Kidney tubule cell (primary cell): ENCODE measurements at regions not wholly inside any gene's neighbourhood (a gene's known extent, or its start where the extent isn't known, plus 50 kb on each side); places are given as distances from the start of the nearest gene placed in this dataset.
A peak's percentile ranks its signal among the peaks of the same experiment; 100 is the strongest.
"Not testable (repeated sequence)": the region's sequence is repeated elsewhere in the genome, so short reads cannot be mapped to it uniquely, and the experiment has no call there.

Source experiments
- DNase-seq: peaks from one replicate; pipeline ENCODE4 v3.0.0-alpha.2; 2018; ENCODE audit warnings: low spot score

DNA sequence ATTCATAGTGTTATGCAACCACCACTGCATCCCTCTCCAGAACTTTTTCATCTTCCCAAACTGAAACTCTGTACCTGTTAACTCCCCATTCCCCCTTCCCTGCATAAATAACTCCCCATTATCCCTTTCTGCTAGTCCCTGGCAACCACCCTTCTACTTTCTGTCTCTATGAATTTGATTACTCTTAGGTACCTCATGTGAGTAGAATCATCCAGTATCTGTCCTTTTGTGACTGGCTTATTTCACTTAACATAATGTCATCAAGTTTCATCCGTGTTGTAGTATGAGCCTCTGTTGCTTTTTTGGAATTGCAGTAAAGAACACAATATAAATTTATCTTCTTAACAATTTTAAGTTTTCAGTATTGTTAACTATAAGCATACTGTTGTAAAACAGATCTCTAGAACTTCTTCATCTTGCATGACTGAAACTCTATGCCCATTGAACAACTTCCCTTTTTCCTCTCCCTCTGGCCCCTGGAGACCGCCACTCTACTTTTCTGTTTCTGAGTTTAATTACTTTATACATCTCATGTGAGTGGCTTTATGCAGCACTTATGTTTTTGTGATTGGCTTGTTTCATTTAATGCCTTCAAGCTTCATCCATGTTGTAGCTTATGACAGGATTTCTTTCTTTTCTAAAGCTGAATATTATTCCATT lies 87.3 kb upstream of the ABCC4 start:
- DNase-seq, result no peak

DNA sequence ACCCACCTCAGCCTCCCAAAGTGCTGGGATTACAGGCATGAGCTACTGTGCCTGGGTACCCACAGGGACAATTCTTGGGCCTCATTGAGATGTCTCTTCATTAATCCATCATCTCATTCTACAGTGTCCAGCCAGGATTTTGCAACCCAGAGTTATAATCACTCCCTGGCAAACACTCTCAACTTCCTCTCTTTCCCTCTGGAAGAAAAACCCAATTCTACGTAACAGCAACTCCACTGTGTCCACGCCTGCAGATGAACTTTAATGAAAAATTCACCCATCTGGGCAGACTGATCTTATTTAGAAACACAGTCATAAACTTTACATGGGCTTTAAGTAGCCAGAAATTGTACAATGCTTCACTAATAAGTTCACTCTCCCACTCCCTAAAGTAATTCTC lies 90.1 kb upstream of the ABCC4 start:
- DNase-seq, result no peak

DNA sequence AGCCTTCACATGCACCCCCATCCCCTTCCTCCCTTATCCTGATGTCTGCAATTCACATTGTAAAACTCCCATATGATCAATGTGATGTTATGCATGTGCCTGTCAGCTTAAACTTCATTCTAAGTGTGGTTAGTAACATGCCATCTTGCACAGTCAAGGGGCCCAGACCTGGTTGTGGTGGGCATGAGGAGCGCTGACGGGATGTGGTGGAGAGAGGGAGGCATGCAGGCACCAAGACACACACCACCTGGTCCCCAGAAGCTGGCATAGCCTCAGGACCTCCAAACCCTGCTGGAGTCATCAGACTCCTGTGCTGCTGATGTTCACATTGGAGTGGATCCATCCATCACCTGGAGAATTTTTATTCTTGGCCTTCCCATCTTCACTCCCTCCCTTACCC lies 90.5 kb upstream of the ABCC4 start:
- no peak for DNase-seq

DNA sequence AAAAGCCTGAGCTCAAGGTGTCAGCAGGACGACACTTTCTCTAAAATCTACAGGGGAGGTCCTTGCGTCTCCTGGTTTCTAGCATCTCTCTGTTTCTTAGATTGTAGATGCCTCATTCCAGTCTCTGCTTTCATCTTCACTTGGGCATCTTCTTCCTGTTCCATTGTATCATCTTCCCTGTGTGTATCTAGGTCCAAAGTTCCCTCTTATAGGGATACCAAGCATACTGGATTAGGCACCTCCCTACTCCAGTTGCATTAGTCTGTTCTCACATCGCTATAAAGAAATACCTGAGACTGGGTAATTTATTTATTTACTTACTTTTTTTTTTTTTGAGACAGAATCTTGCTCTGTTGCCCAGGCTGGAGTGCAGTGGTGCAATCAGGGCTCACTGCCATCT lies 91.3 kb upstream of the ABCC4 start:
- DNase-seq, result no peak

DNA sequence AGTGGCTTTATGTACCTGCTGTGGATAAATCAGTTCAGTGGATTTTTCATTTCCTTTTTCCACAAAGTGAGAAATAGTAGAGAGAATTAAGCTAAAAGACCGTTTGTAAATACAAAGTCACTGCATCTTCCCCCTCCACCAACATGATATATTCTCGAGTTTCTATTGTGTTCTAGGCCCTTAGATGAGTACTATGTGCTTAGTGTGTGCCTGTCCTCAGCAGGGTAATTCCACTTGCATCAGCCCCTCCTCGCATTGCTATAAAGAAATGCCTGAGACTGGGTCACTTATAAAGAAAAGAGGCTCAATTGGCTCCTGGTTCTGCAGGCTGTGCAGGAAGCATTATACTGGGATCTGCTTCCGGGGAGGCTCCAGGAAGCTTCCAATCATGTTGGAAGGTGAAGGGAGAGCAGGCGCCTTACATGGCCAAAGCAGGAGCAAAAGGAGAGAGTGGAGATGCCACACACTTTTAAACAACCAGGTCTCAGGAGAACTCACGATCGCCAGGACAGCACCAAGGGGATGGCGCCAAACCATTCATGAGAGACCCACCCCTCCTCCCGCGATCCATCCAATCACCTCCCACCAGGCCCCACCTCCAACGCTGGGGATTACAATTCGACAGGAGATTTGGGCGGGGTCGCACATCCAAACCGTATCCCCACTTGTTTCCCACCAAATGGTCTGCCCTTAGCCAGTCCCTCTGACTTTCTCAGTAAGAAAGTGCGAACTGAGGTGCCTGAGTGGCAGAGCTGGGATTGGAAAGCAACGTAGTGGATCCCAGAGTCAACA lies 102.3 kb upstream of the ABCC4 start:
- DNase-seq, result no peak

DNA sequence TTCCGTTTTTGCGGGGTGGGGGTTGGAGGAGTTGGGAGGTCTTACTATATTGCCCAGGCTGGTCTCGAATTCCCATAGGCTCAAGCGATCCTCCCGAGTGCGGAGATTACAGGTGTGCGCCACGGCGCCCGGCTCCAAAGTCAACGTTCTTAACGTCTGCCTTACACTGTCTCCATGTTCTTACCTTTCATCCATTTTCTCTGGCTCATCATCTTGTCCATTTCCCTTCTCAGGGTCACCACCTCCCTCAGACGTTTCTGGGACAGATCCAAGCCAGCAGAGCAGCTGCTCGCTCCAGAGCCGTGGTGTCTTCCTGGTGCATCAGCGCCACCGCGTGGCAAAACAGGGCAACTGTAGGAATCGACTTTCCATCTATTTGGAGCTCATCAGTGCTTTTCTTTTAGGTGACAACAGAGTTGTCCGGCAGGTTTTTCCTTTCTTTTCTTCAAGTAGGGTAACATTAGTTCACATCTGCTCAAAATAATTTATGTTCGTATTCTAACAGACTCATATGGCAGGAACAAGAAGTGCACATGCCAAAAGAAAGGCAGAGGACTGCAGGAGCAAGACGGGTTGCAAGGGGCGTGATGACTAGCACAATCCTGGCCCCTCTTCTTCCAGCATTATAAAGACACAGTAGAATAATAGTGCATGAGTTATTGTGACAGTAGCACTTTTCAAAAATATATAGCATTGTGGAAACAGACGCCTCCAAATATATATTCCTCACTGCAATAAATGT lies 103.1 kb upstream of the ABCC4 start:
- peak; percentile 86 for DNase-seq

DNA sequence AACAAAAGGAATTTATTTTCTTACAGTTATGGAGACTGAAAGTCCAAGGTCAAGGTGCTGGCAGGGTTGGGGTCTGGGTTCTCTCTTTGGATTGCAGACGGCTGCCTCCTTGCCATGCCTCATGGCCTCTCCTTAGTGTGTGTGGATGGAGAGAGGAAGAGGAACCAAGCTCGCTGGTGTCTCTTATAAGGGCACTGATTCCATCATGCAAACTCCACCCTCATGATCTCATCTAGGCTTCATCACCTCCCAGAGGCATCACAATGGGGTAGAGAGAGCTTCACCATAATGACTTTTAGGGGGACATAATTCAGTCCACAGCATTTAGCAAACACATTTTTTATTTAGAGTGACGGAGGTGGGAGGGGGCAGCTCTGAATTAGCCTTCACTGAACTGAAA lies 104.9 kb upstream of the ABCC4 start:
- DNase-seq, result no peak

DNA sequence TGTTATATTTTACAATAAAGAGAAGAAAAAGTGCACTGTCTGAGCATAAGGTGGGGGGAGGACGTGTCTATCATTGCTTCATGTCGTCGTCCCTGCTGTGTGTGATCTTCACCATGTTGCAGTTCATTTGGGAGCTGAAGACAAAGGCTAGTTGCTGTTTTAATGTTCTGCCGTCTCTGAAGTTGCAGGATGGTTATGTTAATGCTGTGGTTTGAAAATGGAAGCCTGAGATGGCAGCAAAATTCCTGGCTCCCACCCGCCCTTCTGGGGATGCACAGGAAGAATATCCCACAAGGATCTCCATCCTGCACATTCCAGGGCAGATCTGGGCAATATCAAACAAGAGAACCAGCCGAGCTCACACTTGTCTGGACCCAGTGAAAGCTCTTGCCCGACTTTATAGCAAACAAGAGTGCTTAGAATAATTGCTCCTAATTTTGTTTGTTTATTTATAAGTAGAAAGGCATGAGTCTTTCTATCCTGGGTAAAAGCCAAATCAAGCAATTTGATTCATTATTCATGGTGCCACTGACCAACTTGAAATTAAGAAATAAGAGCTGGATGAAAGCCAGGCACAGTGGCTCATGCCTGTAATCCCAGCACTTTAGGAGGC lies 110.3 kb upstream of the ABCC4 start:
- DNase-seq, result no peak

DNA sequence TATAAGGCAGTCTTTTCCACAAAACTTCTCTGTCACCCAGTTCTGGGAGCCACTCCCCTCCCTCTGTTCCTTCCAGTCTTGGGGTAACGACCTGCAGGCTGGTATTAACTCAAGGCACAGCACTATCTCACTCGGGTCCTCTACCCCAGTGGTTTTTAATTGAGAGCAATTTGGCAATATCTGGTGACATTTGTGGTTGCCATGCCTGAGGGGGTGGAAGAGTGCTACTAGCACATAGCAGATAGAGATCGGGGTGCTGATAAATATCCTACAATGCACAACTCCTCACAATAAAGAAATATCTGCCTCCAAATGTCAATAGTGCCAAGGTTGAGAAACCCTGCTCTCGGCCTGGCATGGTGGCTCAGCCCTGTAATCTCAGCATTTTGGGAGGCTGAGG lies 117.7 kb upstream of the ABCC4 start:
- DNase-seq, result no peak

DNA sequence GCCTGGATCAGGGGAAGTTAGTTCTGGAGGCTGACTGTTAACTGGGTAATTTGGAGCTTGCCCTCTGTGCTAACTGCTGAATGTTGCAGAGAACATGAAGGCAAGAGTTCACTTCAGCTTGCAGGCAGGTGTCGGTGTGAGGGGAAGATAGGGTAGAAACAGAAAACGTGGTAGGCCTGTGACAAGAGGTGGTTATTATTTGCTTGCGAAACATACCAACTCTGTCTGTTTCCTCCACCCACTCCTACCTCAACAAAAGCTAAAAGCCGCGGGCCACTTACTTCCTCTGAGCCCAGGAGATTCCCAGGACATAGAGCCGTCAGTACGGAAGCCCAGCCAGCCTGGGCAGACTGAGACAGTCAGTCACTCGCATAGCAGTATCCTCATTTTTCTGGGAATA lies 119.2 kb upstream of the ABCC4 start:
- DNase-seq, result peak; percentile 9

DNA sequence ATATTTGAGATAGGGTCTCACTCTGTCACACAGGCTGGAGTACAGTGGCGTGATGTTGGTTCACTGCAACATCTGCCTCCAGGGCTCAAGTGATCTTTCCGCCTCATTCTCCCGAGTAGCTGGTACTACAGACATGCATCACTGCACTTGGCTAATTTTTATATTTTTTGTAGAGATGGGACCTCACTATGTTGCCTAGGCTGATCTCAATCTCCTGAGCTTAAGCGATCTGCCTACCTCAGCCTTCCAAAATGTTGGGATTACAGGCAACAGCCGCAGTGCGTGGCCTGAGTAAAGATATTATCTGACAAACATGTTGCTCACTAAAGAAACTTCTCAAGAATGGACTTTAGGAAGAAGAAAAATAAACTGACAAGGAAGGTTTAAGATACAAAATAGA lies 125.4 kb upstream of the ABCC4 start:
- DNase-seq, result no peak

DNA sequence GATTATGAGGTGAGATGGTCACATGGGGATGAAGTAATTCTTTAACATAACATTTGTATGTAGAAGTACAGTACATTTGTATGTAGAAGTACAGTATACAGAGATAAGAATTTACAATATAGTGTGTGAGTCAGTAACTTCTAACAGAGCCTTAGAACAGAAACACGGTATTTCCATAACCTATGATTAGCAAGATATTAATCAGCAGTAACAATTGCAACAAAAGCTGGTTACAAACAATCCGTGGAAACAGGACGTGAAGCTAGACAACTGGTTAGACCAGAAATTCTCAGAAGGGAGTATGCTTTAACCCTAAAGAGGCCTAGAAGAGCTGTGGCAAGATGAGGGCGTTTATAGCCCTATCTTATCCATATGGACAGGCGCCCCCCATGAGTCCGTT lies 122.0 kb upstream of the CLDN10 start:
- DNase-seq, result not testable (repeated sequence)

DNA sequence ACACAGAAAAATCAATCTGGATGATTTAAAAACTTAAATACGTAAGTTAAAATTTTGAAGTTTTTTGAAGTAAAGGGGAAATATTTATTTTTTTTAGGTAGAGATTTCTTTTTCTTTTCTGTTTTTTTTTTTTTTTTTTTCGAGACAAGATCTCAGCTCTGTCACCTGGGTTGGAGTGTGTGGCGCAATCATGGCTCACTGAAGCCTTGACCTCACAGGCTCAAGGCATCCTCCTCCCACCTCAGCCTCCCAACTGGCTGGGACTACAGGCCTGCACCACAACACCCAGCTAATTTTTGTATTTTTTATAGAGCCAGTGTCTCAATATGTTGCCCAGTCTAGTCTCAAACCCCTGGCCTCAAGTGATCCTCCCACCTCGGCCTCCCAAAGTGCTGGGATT lies 120.4 kb upstream of the CLDN10 start:
- no peak for DNase-seq

DNA sequence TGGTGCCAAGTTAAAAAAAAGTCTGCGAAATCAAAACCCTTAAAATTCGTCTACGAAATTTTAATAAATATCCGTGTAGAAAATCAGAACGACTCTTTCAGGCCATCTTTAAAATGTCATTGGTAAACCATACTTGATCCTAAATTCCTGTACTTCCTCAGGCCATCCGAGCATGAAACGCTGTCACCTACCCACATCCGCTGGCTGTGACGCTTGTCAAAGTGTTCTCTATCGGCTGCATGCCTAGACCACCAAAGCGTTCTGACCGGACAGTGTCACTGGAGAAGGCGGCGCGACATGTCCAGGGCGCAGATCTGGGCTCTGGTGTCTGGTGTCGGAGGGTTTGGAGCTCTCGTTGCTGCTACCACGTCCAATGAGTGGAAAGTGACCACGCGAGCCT lies 119.0 kb upstream of the CLDN10 start:
- DNase-seq, result peak; percentile 58

DNA sequence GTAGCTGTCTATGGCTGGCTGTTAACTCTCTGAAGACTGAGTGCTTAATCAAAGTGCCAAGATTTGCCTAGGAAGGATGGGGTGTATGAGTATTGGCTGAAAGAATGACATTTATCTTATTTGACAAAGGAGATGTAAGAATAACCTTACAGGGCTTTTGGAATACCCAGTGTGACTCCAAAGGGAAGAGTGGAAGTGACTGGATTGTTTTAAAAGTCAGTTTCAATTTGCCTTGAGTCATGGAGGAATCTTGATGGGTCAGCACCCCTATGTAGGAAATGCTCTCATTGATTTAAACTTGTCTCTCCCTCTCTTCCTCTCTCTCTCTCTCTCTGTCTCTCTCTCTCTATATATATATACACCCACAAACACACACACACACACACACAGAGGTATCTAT lies 118.4 kb upstream of the CLDN10 start:
- peak; percentile 66 for DNase-seq

DNA sequence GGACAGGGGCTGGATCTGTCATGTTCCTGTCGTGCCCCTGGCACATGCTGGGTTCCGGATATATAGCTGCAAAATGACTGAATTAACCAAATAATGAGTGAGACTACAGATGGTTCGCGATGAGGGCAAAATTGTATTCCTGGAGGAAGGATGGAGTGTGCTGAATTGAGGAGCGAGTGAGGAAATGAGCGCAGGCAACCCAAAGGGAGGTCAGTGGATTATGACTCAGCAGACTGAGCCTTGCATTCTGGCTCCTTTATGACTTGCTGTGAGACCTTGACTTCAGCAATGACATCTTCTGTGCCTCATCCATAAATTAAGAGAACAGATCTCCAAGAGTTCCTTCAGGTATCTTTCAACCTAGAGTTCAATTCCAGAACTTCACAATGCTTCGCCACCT lies 115.0 kb upstream of the CLDN10 start:
- DNase-seq, result no peak

DNA sequence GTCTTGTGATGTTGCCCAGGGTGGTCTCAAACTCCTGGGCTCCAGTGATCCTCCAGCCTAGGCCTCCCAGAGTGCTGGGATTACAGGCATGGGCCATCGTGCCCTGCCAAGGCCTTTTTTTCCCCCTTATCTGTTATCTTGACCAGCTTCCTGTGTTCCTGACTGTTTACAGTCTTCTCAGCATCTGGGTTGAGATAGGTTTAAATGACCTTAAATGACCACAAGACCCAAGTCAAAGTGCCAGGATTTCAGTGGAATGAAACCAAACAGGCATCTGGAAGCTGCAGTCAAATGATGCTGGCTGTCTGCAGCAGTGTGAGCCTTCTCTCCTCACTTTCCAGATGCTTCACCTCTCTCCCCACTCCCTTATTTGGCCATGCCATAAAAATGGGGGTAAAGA lies 114.2 kb upstream of the CLDN10 start:
- no peak for DNase-seq

DNA sequence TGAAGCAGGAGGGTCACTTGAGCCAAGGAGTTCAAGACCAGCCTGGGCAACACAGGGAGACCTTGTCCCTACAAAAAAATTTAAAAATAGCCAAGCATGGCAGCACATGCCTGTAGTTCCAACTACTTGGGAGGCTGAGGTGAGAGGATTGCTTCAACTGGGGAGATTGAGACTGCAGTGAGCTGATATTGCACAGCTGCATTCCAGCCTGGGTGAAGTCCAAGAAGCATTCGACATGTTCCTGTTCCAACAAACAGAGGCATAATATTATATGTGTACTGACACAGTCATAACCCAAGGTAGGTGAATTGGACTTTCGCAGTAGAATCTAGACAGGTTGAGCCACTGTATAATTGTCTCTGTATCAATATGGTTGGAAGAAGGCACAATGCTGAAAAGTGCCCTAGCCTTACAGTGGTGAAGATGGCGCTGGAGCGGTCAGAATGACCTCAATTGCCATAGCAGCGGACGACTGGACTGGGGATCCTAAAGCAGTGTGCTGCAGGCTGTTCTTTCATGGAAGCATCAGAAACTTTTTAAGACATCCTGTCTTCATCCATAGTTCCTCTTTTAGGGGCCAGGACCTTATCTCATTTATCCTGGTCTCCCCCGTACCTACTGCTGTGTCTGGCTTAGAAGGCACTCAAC lies 112.0 kb upstream of the CLDN10 start:
- DNase-seq, result no peak

DNA sequence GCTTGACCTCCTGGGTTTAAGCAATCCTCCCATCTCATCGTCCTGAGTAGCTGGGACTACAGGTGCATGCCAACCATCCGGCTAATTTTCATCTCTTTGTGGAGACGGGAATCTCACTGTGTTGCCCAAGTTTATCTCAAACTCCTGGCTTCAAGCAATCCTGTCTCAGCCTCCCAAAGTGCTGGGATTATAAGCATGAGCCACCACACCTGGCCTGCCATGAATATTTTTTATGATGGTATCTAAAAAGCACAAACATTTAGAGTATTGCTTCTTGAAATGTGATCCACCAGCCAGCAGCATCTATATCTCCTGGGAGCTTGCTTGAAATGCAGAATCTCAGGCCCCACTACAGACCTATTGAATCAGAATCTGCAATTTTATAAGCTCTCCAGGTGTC lies 111.2 kb upstream of the CLDN10 start:
- no peak for DNase-seq

DNA sequence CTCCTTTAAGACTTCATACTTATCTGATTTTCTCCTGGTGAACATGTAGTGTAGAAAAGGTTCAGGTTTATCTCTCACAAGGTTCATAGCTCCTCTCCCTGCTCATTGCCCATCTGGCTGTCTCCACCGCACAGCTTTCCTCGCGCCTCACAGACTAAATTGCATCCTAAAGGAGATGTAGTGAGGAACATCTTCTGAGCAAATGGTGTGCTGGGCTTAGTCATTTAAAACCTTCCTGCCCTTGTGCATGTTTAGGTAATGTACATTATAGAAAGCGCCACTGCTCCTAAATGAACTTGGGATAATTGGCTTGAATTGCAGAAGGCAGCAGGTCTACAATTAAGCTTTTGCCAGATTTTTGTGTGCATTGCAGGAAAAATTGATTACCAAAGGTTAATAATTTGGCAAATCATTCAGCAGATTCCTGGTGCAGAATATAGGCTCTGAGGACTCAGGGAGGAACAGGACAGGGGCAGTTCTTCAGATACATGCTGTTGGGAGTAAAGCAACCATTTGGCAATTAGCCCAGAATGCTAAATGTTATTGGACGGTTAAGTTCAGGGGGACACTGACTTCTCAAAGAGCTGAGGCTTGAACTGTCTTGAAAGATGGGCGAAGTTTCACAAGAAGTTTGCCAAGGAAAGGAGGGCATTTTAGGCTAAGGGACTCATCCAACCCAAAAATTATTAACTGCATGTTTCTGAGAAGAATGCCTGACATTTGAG lies 108.4 kb upstream of the CLDN10 start:
- DNase-seq, result no peak

DNA sequence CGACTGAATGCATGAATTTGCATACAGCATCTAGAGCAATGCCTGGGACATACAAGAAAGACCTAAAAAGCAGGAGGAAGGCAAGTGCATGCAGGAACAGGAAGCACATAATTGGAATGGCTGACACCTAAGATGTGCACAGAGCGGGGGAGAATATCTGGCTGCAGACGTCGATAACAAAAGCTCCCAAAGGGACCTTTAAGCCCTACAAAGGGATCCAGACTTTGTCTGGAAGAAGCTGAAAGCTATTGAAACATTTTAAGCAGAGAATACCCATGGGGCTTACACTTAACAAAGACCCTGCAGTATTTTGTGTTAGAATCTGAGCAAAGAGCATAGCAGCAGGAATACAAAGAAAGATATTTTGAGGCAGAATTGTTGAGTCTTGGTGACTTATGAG lies 107.4 kb upstream of the CLDN10 start:
- DNase-seq, result no peak

DNA sequence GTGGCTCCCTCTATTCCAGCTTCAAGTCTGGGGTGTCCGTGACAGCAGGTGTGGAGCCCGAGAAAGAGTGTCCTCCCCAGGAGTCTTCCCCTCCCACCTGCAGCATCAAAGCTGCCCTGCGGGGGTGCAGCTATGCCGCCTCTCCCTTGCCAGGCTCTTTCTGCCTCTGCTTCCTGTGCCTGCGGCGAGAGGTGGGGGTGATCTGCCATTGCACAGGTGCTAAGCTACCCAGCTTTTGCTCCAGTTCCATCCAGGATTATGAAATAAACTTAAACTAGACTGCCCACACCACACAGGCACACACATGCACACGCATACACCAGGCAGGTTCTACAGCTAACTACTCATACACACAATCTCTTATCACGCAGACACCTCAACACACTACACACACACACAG lies 104.7 kb upstream of the CLDN10 start:
- no peak for DNase-seq
